IPS DF 4.7 (cell line): ENCODE measurements at regions not wholly inside any gene's neighbourhood (a gene's known extent, or its start where the extent isn't known, plus 50 kb on each side); places are given as distances from the start of the nearest gene placed in this dataset.

ENCODE experiments used
- DNase-seq: peaks from one replicate; pipeline ENCODE4 v3.0.0-alpha.2; 2013; ENCODE audit warnings: low spot score; ENCODE audit errors: extremely low read depth

- no peak for DNase-seq
Observed at GRCh38 chr2:41944220-41944880, 103.5 kb upstream of the PKDCC start.

DNA sequence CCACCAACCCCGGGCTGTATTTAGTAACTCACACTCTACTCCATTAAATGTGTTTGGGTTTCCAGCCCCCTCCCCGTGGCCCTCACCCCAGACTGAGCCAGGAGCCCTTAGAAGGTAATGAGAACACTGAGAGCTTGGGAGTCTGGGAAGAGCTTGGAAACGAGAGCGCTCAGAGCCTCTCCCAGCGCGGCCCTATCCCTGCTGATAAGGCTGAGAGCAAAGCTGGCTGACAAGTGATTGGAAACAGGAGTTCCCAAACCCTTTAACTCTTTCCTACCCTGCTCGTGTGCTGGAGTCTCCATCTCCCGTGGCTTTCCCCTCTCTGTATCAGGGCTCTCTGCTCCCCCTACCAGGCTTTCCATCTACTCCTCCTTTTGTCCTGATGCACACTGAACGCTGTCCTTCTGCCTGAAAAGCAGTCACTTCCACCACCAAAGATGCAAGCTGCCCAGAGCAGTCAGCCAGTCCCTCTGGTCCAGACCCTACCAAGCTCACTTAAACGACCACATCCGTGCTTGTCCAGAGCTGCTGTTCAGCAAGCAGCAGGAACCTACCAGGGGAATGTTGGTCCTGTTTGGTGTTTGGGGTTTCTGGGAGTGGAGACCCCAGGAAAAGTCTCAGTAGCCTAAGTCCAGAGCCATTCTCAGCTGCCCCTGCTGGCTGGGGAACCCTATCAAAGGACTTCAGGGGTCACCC, 100.0 kb upstream of the PKDCC start:
- DNase-seq, result no peak

- DNase-seq, result no peak
Observed at GRCh38 chr2:41948397-41948763, 99.4 kb upstream of the PKDCC start.

- no peak for DNase-seq
Observed at GRCh38 chr2:41949091-41949882, 98.5 kb upstream of the PKDCC start.

DNA sequence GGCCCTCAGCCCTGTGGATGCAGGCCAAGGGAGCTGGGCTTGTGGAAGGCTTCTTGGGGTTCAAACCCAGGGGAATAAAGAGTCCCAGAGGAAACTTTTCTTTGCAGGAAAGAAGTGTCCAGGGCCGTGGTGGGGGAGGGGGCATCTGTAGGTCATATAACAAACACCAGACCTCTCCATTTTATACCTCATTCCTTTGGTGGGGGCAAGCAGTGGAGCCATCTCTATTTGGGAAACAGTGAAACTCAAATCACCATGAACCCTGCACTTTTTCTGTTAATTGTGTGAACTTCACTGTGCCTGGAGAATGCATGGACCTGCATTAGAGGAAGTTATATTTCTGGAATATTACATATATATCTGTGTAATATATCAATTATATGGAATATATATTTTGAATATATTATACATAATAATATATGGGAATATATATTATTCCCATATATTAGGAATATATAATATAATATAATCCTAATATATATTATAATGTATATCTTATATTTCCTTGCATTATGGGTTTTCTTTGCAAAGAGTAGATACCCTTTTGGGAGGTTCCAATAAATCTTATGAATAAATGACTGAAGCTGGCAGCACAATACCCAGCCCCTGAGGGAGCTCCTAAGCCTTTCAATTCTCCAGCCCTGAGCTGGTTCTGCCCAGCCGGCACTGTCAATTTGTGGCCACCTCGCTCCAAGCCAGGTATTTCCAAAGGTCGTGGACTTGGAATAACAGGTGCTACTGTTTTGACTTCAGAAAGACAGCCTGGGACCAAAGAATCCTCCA, 97.7 kb upstream of the PKDCC start:
- no peak for DNase-seq

DNA sequence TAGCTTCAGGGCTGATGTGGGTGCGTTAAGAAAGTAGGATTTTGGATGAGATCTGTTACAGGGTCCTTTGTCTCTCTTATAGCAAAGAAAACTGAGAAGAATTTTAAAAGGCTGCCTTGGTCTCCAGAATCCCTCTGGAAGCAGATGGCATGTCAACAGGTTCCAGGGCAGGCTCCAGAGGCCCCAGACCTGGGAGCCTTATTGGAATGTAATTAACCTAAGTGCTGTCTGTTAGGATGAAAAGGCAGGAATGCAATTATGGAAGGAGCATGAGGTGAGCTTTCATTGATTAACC, 97.2 kb upstream of the PKDCC start:
- no peak for DNase-seq

- no peak for DNase-seq
Observed at GRCh38 chr2:41954304-41955291, 93.2 kb upstream of the PKDCC start.

GRCh38 chr2:41955316-41956043, 92.3 kb upstream of the PKDCC start:
- no peak for DNase-seq

- DNase-seq, result no peak
Observed at GRCh38 chr2:41957431-41957830, 90.4 kb upstream of the PKDCC start.

DNA sequence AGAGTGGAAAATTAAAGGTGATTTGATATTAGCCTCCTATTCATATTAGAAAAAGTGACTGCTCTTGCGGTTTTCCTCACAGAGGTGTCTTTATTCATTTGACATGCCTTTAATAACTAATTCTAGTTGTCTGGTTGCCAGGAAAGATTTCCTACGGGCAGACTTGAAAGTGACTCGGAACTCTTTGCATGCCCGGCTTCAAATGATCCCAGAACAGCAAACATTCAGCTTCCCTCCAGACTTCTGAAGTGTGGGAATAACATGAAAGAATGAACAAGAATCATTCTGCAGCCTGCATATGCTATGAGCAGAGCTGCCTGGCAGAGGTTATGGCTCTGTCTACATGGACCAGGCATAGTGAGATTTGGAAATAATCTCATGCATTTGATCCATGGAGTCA, 89.6 kb upstream of the PKDCC start:
- no peak for DNase-seq

DNA sequence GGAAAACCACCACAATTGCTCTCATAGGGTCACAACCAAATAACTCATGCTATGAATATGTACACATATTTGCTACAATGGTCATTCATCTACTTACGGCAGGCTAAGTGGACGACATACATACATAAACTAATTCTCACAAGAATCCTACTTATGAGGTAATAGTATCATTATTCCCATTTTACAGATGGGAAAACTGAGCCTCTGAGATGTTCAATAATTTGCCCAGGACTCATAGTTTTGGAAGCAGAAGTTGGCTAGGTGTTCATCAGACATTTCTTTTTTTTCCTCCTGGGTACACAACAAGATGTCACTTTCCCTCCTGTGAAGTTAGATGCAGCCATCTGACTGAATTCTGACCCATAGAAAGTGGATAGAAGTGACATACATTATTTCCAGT, 89.0 kb upstream of the PKDCC start:
- DNase-seq, result no peak

- DNase-seq, result no peak
Observed at GRCh38 chr2:41959760-41960159, 88.1 kb upstream of the PKDCC start.

DNA sequence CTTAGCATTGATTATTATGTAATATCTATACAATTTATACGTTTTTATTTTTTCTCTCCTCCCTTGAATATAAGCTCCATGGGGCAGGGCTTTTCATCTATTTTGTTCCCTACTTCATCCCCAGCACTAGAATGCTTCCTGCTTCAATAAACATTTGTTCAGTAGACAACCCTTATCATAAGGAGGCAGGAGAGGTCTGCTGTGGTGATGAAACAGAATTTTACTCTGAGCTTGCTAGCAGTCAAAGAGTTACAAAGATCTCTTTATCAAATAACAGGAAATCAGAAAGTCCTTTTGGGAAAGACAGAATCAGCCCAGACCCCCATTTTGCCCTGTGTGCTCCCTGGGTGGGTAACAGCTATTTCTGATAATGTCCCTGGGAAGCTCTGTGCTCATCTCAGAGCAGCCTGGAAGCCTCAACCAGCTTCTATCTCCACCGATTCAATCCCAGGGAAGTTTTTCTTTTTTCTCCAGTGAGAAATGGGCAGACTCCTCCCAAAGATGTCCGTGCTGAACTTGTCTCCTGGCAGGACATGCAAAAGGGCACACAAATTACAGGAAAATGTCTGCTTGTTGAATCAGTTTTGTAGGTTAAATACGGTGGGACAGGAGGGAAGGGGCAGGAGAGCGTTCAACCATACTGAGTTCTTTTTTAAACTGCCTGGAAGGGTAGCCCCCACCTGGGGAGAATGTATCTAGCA, 84.7 kb upstream of the PKDCC start:
- DNase-seq, result no peak

DNA sequence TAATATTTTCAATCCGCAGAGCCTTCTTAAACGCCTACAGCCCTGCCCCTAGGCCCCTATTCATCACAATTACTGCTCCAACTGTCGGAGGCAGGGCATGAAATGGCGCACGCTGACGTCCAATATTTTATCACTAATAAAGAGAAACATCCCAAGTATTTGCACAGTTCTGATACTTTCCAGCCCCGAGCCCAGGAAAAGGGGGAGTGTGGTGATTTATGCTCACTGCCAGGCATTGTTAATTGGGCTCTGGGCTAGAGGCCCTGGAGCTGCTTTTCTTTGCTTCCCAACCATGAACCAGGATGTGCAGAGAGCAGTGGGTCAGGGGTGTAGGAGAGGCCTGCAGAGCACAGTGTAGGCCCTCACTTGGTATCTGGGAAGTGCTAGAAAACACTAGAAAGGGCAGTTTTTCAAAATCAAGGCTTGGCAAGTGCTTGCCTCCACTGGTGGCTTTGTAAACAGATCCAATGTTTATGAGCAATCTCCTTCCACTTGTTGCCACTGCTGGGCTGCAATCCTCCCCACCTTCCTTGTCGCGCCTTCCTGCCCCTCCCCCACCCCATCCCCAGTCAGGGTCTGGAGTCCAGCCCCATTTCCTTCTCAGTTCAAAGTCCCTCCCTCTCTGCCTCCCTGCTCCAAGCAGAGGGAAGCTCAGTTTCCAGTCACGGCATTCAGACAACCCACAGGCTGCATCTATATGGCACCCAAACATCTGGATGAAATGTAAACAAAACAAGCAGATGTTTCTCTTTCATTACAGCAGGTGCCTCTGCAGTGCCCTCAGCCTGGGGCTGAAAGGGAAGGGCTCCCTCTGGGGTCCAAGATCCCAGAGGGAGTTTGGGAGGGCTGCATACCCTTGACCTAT, 83.9 kb upstream of the PKDCC start:
- no peak for DNase-seq

DNA sequence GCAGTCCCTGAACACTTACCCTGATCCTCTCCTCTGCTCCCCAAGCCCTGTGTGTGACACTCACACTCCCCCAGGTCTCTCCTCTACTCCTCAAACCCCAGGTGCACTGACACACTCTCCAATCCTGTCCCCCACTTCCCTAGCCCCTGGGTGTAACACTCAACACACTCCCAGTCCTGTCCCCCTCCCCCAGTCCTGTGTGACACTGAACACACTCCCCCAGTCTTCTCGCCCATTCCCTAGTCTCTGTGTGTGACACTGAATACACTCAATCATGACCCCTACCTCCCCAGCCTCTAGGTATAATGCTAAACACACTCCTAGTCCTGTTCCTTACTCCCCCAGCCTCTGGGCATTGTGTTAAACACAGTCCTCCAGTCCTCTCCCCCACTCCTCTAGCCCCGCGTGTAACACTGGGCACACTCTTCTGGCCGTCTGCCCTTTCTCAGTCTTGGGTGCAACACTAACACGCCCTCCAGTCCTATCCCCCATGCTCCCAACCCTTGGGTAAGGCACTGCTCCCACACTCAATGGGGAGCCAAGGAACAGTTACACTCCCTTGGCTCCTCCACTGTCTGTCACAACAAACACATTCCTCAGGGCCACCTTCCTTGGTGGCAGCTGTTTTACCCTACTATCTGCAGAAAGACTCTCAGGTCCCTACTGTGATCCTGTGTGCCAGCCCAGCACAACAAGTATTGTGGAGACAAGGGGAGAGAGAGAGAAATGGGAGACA, 82.5 kb upstream of the PKDCC start:
- no peak for DNase-seq

GRCh38 chr2:41965909-41966295, 81.9 kb upstream of the PKDCC start:
- DNase-seq, result no peak

- DNase-seq, result no peak
Observed at GRCh38 chr2:41966431-41966893, 81.4 kb upstream of the PKDCC start.

GRCh38 chr2:41966920-41967319, 80.9 kb upstream of the PKDCC start:
- no peak for DNase-seq
